GM23338 (cell line): ENCODE measurements at regions not wholly inside any gene's neighbourhood (a gene's known extent, or its start where the extent isn't known, plus 50 kb on each side); places are given as distances from the start of the nearest gene placed in this dataset.

Source experiments
- ATAC-seq: fragments of 200-7000 bp; cut with Tn5 transposase; 3 replicates; pipeline ENCODE4 v1.9.1; 2020
- DNase-seq: peaks from one replicate; pipeline ENCODE4 v3.0.0-alpha.2; 2015; ENCODE audit warnings: low spot score
- H2AFZ ChIP-seq: fragments of 200-600 bp; sonication (generic); 2 replicates; pipeline ENCODE4 v1.8.0; 2016; ENCODE audit warnings: antibody characterized with exemption, mild to moderate bottlenecking, moderate library complexity
- H3F3A ChIP-seq: fragments of 200-600 bp; sonication (generic); replicated peaks from 2 replicates; pipeline ENCODE4 v1.8.0; 2017; ENCODE audit warnings: antibody characterized with exemption, mixed run types, low read depth
- H3K27ac ChIP-seq: fragments of 200-600 bp; sonication (generic); 2 replicates; pipeline ENCODE4 v1.6.1; 2016; ENCODE audit warnings: low read depth
- H3K27me3 ChIP-seq: fragments of 200-600 bp; sonication (generic); 2 replicates; pipeline ENCODE4 v1.8.0; 2016; ENCODE audit warnings: mild to moderate bottlenecking, mixed run types, moderate library complexity; ENCODE audit not compliant: insufficient read depth
- H3K36me3 ChIP-seq: fragments of 200-600 bp; sonication (generic); 2 replicates; pipeline ENCODE4 v1.8.0; 2016; ENCODE audit warnings: mild to moderate bottlenecking; ENCODE audit not compliant: insufficient read depth
- H3K4me1 ChIP-seq: fragments of 200-600 bp; sonication (generic); 2 replicates; pipeline ENCODE4 v1.8.0; 2016; ENCODE audit warnings: mild to moderate bottlenecking, moderate library complexity; ENCODE audit not compliant: insufficient read depth
- H3K4me2 ChIP-seq: fragments of 200-600 bp; sonication (generic); 2 replicates; pipeline ENCODE4 v1.7.1; 2017; ENCODE audit warnings: mixed run types
- H3K4me3 ChIP-seq: fragments of 200-600 bp; sonication (generic); 2 replicates; pipeline ENCODE4 v1.6.1; 2016; ENCODE audit warnings: mixed run types
- H3K79me2 ChIP-seq: fragments of 200-600 bp; sonication (generic); replicated peaks from 2 replicates; pipeline ENCODE4 v1.8.0; 2017; ENCODE audit warnings: mild to moderate bottlenecking; ENCODE audit not compliant: insufficient read depth
- H3K9me2 ChIP-seq: fragments of 200-600 bp; sonication (generic); 2 replicates; pipeline ENCODE4 v1.8.0; 2017; ENCODE audit not compliant: insufficient read depth
- H4K20me1 ChIP-seq: fragments of 200-600 bp; sonication (generic); replicated peaks from 2 replicates; pipeline ENCODE4 v1.8.0; 2017; ENCODE audit warnings: mild to moderate bottlenecking; ENCODE audit not compliant: insufficient read depth
- H3K27ac Mint-ChIP-seq: 2 replicates; pipeline ENCODE4 v1.8.0; 2020; ENCODE audit warnings: inconsistent platforms, mild to moderate bottlenecking, moderate library complexity, mixed read lengths
- H3K27me3 Mint-ChIP-seq: 3 replicates; pipeline ENCODE4 v1.8.0; 2022; ENCODE audit warnings: low read depth, mild to moderate bottlenecking, moderate library complexity, mixed read lengths, inconsistent platforms; ENCODE audit not compliant: insufficient read depth, poor library complexity
- H3K36me3 Mint-ChIP-seq: 3 replicates; pipeline ENCODE4 v1.8.0; 2021; ENCODE audit warnings: low read depth, mild to moderate bottlenecking, inconsistent platforms, moderate library complexity, mixed read lengths
- H3K4me1 Mint-ChIP-seq: 3 replicates; pipeline ENCODE4 v1.8.0; 2020; ENCODE audit warnings: mild to moderate bottlenecking, inconsistent platforms, mixed read lengths
- H3K4me3 Mint-ChIP-seq: 3 replicates; pipeline ENCODE4 v1.8.0; 2021; ENCODE audit warnings: moderate library complexity, mild to moderate bottlenecking, inconsistent platforms, mixed read lengths
- H3K9me3 Mint-ChIP-seq: 3 replicates; pipeline ENCODE4 v1.8.0; 2020; ENCODE audit warnings: moderate library complexity, mild to moderate bottlenecking, inconsistent platforms, mixed read lengths
- CREB1 ChIP-seq: fragments of 250-450 bp; sonication (Bioruptor Pico); IDR thresholded peaks from 2 replicates; pipeline ENCODE4 v1.5.0; 2020; ENCODE audit warnings: low read depth, mild to moderate bottlenecking, moderate library complexity
- EZH2 ChIP-seq: fragments of 200-600 bp; sonication (generic); IDR thresholded peaks from one replicate; pipeline ENCODE4 v1.8.0; 2017; ENCODE audit warnings: antibody characterized with exemption, mild to moderate bottlenecking, low read depth; ENCODE audit not compliant: unreplicated experiment
- EZH2phosphoT487 ChIP-seq: fragments of 200-600 bp; sonication (generic); IDR thresholded peaks from one replicate; pipeline ENCODE4 v1.8.1; 2018; ENCODE audit warnings: antibody characterized with exemption; ENCODE audit not compliant: unreplicated experiment
- JUNB ChIP-seq: IDR thresholded peaks from one replicate; pipeline ENCODE4 v1.6.1; 2016; ENCODE audit warnings: antibody characterized with exemption; ENCODE audit not compliant: unreplicated experiment
- NANOG ChIP-seq: IDR thresholded peaks from 2 replicates; pipeline ENCODE4 v1.6.1; 2016; ENCODE audit warnings: antibody characterized with exemption, borderline replicate concordance
- POLR2AphosphoS5 ChIP-seq: IDR thresholded peaks from 2 replicates; pipeline ENCODE4 v1.6.1; 2016; ENCODE audit warnings: antibody characterized with exemption, low read depth
- STAT1 ChIP-seq: IDR thresholded peaks from one replicate; pipeline ENCODE4 v1.6.1; 2016; ENCODE audit warnings: antibody characterized with exemption; ENCODE audit not compliant: unreplicated experiment
- ZNF114 ChIP-seq: fragments of 250-450 bp; sonication (Bioruptor Pico); IDR thresholded peaks from 2 replicates; pipeline ENCODE4 v1.5.0; 2020; ENCODE audit warnings: mild to moderate bottlenecking, moderate library complexity
- ZNF331 ChIP-seq: fragments of 250-450 bp; sonication (Bioruptor Pico); IDR thresholded peaks from 2 replicates; pipeline ENCODE4 v1.5.0; 2020; ENCODE audit warnings: low read depth, mild to moderate bottlenecking, moderate library complexity
- TF ChIP-seq, protein P1 (sequence below): fragments of 250-450 bp; sonication (Bioruptor Pico); IDR thresholded peaks from 2 replicates; pipeline ENCODE4 v1.5.0; 2020; ENCODE audit warnings: mild to moderate bottlenecking, moderate library complexity
- TF ChIP-seq, protein P2 (sequence below): IDR thresholded peaks from one replicate; pipeline ENCODE4 v1.6.1; 2018; ENCODE audit warnings: antibody characterized with exemption; ENCODE audit not compliant: unreplicated experiment
- TF ChIP-seq, protein P3 (sequence below): IDR thresholded peaks from 2 replicates; pipeline ENCODE4 v1.6.1; 2016; ENCODE audit warnings: antibody characterized with exemption
- TF ChIP-seq, protein P4 (sequence below), 2 experiments: fragments of 200-600 bp in 1 of 2; sonication (generic) in 1 of 2; conservative IDR thresholded peaks; 2 replicates each; pipeline versions ENCODE4 v1.5.1 to v1.6.1; 2016 to 2017; ENCODE audit warnings: antibody characterized with exemption in 2 of 2, low read depth in 2 of 2, mild to moderate bottlenecking in 2 of 2, moderate library complexity in 1 of 2

DNA sequence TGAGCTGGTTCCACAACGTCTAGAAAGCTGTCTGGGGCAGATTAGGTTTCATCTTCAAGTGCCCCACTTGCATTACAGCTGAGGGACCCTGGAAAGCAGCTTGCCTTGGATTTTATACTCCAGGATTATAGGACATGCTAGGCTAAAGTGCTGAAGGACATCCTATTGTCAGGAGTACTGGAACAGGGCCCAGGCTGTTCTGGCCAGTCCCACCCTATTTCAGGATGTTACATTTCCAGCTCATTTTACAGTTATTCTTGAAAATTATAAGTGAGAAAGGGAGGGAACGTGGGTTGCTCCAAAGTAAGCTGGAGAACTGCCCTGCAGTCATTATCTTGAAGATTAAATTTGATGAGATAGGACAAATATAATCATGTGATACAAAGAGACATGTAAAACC is 71.0 kb upstream of the UGT8 start:
- Histone ChIP-seq H3K36me3 (no peaks in the 10 kb centered on the region), H3K27me3 (no peaks in the 10 kb centered on the region), H3F3A (no peaks in the 10 kb centered on the region), H3K4me2 (no peak overlapping the region), H3K4me3 (no peak overlapping the region), H3K27ac (no peak overlapping the region), H3K4me1 (no peaks in the 10 kb centered on the region), H4K20me1 (no peaks in the 10 kb centered on the region), H2AFZ (peak overlapping the region; percentile 88), H3K79me2 (no peaks in the 10 kb centered on the region), H3K9me2 (no peaks in the 10 kb centered on the region)
- Mint-ChIP-seq H3K27ac (no peak overlapping the region), H3K4me1 (no peaks in the 10 kb centered on the region), H3K36me3 (peaks cover 13% of the 10 kb centered on the region; the same call in 2 of the 3 replicates), H3K4me3 (no peak overlapping the region), H3K27me3 (no peaks in the 10 kb centered on the region), H3K9me3 (peaks cover 22% of the 10 kb centered on the region)
- TF ChIP-seq, protein P1, sequence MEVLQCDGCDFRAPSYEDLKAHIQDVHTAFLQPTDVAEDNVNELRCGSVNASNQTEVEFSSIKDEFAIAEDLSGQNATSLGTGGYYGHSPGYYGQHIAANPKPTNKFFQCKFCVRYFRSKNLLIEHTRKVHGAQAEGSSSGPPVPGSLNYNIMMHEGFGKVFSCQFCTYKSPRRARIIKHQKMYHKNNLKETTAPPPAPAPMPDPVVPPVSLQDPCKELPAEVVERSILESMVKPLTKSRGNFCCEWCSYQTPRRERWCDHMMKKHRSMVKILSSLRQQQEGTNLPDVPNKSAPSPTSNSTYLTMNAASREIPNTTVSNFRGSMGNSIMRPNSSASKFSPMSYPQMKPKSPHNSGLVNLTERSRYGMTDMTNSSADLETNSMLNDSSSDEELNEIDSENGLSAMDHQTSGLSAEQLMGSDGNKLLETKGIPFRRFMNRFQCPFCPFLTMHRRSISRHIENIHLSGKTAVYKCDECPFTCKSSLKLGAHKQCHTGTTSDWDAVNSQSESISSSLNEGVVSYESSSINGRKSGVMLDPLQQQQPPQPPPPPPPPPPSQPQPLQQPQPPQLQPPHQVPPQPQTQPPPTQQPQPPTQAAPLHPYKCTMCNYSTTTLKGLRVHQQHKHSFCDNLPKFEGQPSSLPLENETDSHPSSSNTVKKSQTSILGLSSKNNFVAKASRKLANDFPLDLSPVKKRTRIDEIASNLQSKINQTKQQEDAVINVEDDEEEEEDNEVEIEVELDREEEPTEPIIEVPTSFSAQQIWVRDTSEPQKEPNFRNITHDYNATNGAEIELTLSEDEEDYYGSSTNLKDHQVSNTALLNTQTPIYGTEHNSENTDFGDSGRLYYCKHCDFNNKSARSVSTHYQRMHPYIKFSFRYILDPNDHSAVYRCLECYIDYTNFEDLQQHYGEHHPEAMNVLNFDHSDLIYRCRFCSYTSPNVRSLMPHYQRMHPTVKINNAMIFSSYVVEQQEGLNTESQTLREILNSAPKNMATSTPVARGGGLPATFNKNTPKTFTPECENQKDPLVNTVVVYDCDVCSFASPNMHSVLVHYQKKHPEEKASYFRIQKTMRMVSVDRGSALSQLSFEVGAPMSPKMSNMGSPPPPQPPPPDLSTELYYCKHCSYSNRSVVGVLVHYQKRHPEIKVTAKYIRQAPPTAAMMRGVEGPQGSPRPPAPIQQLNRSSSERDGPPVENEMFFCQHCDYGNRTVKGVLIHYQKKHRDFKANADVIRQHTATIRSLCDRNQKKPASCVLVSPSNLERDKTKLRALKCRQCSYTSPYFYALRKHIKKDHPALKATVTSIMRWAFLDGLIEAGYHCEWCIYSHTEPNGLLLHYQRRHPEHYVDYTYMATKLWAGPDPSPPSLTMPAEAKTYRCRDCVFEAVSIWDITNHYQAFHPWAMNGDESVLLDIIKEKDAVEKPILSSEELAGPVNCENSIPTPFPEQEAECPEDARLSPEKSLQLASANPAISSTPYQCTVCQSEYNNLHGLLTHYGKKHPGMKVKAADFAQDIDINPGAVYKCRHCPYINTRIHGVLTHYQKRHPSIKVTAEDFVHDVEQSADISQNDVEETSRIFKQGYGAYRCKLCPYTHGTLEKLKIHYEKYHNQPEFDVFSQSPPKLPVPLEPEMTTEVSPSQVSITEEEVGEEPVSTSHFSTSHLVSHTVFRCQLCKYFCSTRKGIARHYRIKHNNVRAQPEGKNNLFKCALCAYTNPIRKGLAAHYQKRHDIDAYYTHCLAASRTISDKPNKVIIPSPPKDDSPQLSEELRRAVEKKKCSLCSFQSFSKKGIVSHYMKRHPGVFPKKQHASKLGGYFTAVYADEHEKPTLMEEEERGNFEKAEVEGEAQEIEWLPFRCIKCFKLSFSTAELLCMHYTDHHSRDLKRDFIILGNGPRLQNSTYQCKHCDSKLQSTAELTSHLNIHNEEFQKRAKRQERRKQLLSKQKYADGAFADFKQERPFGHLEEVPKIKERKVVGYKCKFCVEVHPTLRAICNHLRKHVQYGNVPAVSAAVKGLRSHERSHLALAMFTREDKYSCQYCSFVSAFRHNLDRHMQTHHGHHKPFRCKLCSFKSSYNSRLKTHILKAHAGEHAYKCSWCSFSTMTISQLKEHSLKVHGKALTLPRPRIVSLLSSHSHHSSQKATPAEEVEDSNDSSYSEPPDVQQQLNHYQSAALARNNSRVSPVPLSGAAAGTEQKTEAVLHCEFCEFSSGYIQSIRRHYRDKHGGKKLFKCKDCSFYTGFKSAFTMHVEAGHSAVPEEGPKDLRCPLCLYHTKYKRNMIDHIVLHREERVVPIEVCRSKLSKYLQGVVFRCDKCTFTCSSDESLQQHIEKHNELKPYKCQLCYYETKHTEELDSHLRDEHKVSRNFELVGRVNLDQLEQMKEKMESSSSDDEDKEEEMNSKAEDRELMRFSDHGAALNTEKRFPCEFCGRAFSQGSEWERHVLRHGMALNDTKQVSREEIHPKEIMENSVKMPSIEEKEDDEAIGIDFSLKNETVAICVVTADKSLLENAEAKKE (CRISPR knock-in tag) = no peak
- TF ChIP-seq ZNF331 (CRISPR knock-in tag) (no peak), EZH2 (no peak), ZNF114 (no peak), EZH2phosphoT487 (no peak), STAT1 (no peak), POLR2AphosphoS5 (no peak), NANOG (no peak), CREB1 (CRISPR knock-in tag) (no peak), JUNB (no peak)
- TF ChIP-seq, protein P2, sequence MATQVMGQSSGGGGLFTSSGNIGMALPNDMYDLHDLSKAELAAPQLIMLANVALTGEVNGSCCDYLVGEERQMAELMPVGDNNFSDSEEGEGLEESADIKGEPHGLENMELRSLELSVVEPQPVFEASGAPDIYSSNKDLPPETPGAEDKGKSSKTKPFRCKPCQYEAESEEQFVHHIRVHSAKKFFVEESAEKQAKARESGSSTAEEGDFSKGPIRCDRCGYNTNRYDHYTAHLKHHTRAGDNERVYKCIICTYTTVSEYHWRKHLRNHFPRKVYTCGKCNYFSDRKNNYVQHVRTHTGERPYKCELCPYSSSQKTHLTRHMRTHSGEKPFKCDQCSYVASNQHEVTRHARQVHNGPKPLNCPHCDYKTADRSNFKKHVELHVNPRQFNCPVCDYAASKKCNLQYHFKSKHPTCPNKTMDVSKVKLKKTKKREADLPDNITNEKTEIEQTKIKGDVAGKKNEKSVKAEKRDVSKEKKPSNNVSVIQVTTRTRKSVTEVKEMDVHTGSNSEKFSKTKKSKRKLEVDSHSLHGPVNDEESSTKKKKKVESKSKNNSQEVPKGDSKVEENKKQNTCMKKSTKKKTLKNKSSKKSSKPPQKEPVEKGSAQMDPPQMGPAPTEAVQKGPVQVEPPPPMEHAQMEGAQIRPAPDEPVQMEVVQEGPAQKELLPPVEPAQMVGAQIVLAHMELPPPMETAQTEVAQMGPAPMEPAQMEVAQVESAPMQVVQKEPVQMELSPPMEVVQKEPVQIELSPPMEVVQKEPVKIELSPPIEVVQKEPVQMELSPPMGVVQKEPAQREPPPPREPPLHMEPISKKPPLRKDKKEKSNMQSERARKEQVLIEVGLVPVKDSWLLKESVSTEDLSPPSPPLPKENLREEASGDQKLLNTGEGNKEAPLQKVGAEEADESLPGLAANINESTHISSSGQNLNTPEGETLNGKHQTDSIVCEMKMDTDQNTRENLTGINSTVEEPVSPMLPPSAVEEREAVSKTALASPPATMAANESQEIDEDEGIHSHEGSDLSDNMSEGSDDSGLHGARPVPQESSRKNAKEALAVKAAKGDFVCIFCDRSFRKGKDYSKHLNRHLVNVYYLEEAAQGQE = no peak
- TF ChIP-seq, protein P3, sequence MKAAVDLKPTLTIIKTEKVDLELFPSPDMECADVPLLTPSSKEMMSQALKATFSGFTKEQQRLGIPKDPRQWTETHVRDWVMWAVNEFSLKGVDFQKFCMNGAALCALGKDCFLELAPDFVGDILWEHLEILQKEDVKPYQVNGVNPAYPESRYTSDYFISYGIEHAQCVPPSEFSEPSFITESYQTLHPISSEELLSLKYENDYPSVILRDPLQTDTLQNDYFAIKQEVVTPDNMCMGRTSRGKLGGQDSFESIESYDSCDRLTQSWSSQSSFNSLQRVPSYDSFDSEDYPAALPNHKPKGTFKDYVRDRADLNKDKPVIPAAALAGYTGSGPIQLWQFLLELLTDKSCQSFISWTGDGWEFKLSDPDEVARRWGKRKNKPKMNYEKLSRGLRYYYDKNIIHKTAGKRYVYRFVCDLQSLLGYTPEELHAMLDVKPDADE = no peak
- TF ChIP-seq, protein P4, sequence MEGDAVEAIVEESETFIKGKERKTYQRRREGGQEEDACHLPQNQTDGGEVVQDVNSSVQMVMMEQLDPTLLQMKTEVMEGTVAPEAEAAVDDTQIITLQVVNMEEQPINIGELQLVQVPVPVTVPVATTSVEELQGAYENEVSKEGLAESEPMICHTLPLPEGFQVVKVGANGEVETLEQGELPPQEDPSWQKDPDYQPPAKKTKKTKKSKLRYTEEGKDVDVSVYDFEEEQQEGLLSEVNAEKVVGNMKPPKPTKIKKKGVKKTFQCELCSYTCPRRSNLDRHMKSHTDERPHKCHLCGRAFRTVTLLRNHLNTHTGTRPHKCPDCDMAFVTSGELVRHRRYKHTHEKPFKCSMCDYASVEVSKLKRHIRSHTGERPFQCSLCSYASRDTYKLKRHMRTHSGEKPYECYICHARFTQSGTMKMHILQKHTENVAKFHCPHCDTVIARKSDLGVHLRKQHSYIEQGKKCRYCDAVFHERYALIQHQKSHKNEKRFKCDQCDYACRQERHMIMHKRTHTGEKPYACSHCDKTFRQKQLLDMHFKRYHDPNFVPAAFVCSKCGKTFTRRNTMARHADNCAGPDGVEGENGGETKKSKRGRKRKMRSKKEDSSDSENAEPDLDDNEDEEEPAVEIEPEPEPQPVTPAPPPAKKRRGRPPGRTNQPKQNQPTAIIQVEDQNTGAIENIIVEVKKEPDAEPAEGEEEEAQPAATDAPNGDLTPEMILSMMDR (conservative IDR thresholded peaks at IDR 0.05; ENCODE audit: low read depth in 2 of 2) = no peak
- DNase-seq (no peak), ATAC-seq (no peak)
